HG03175 (cell line): ENCODE measurements at regions not wholly inside any gene's neighbourhood (a gene's known extent, or its start where the extent isn't known, plus 50 kb on each side); places are given as distances from the start of the nearest gene placed in this dataset.

Experiments used
- ATAC-seq: cut with Tn5 transposase; IDR thresholded peaks from one replicate; pipeline ENCODE4 v1.9.1; 2021; ENCODE audit warnings: mild to moderate bottlenecking, moderate library complexity; ENCODE audit not compliant: unreplicated experiment

- ATAC-seq, result no peak
These were observed 180.1 kb downstream of the SMIM20 start for GRCh38 chr4:26094076-26094475.

GRCh38 chr4:26094911-26095310 is 180.9 kb downstream of the SMIM20 start:
- no peak for ATAC-seq

- ATAC-seq, result no peak
These were observed 185.9 kb downstream of the SMIM20 start for GRCh38 chr4:26099967-26100366.

- no peak for ATAC-seq
These were observed 187.0 kb downstream of the SMIM20 start for GRCh38 chr4:26101011-26101410.

GRCh38 chr4:26104056-26104685 is 190.2 kb downstream of the SMIM20 start:
- ATAC-seq, result peak; percentile 75

GRCh38 chr4:26105337-26105736 is 191.3 kb downstream of the SMIM20 start:
- ATAC-seq, result no peak

- no peak for ATAC-seq
These were observed 192.0 kb downstream of the SMIM20 start for GRCh38 chr4:26105815-26106699.

GRCh38 chr4:26106776-26107175 is 192.8 kb downstream of the SMIM20 start:
- ATAC-seq, result no peak

GRCh38 chr4:26108054-26108453 is 194.0 kb downstream of the SMIM20 start:
- no peak for ATAC-seq

- no peak for ATAC-seq
These were observed 196.5 kb downstream of the SMIM20 start for GRCh38 chr4:26110493-26110892.

GRCh38 chr4:26113339-26113940 is 199.4 kb downstream of the SMIM20 start:
- ATAC-seq, result no peak

- ATAC-seq, result no peak
These were observed 202.0 kb downstream of the SMIM20 start for GRCh38 chr4:26116057-26116456.

GRCh38 chr4:26120098-26120825 is 200.6 kb upstream of the RBPJ start:
- ATAC-seq, result no peak

GRCh38 chr4:26122690-26123089 is 198.1 kb upstream of the RBPJ start:
- no peak for ATAC-seq

- ATAC-seq, result no peak
These were observed 196.0 kb upstream of the RBPJ start for GRCh38 chr4:26124753-26125321.

GRCh38 chr4:26126143-26126718 is 194.6 kb upstream of the RBPJ start:
- peak; percentile 66 for ATAC-seq

GRCh38 chr4:26126994-26127393 is 193.8 kb upstream of the RBPJ start:
- no peak for ATAC-seq

- no peak for ATAC-seq
These were observed 192.9 kb upstream of the RBPJ start for GRCh38 chr4:26127851-26128337.

GRCh38 chr4:26130173-26130572 is 190.6 kb upstream of the RBPJ start:
- ATAC-seq, result peak; percentile 67

GRCh38 chr4:26130841-26131432 is 189.9 kb upstream of the RBPJ start:
- ATAC-seq, result no peak
